Vagina (tissue), 2 donors: ENCODE measurements at regions not wholly inside any gene's neighbourhood (a gene's known extent, or its start where the extent isn't known, plus 50 kb on each side); places are given as distances from the start of the nearest gene placed in this dataset.

Experiments
- DNase-seq, 2 donors: peaks; one replicate each; pipeline ENCODE4 v3.0.0-alpha.2; 2017; ENCODE audit errors: extremely low spot score in 2 of 2
- H3K27ac ChIP-seq: fragments of 200-600 bp; sonication (generic); one replicate; pipeline ENCODE4 v1.5.1; 2019
- H3K27me3 ChIP-seq: fragments of 200-600 bp; sonication (generic); one replicate; pipeline ENCODE4 v1.5.1; 2019
- H3K36me3 ChIP-seq, 2 donors: fragments of 200-600 bp; sonication (generic); one replicate each; pipeline ENCODE4 v1.5.1; 2017 to 2019
- H3K4me1 ChIP-seq: fragments of 200-600 bp; sonication (generic); one replicate; pipeline ENCODE4 v1.5.1; 2019
- H3K4me3 ChIP-seq, 2 donors: fragments of 200-600 bp; sonication (generic); 1 replicate in 1 of 2; 2 replicates in 1 of 2; pipeline ENCODE4 v1.5.1; 2016 to 2019
- H3K9me3 ChIP-seq: fragments of 200-600 bp; sonication (generic); one replicate; pipeline ENCODE4 v1.5.1; 2019
- POLR2A ChIP-seq, 2 donors: fragments of 450-650 bp; IDR thresholded peaks; one replicate each; pipeline ENCODE4 v1.6.1; 2017; ENCODE audit warnings: antibody characterized with exemption in 2 of 2, mild to moderate bottlenecking in 2 of 2, moderate library complexity in 2 of 2
- POLR2AphosphoS5 ChIP-seq, 2 donors: sonication (generic); formaldehyde crosslinking; IDR thresholded peaks; one replicate each; pipeline ENCODE4 v1.9.0; 2017; ENCODE audit warnings: antibody characterized with exemption in 2 of 2, mild to moderate bottlenecking in 2 of 2, low read depth in 1 of 2; ENCODE audit not compliant: insufficient read depth in 1 of 2
- intact Hi-C: fragments of 100-400 bp; cut with DNase I; formaldehyde crosslinking; loops from one replicate; pipeline ENCODE4 v1.15.1; 2023
- TF ChIP-seq, protein P1 (sequence below), 3 experiments: fragments of 450-650 bp in 2 of 3; fragments of 200-600 bp in 1 of 3; sonication (generic) in 1 of 3; IDR thresholded peaks; one replicate each; pipeline ENCODE4 v1.5.1; 2017 to 2019; ENCODE audit warnings: antibody characterized with exemption in 3 of 3, mild to moderate bottlenecking in 2 of 3, moderate library complexity in 2 of 3

- H3K27ac ChIP-seq = no peak overlapping the region
- intact Hi-C loops = no loop called here
- no peaks in the 10 kb centered on the region for H3K9me3 ChIP-seq
- no peaks in the 10 kb centered on the region for H3K36me3 ChIP-seq
- TF ChIP-seq POLR2A (IDR thresholded peaks at IDR 0.05) (no peak), POLR2AphosphoS5 (IDR thresholded peaks at IDR 0.05; ENCODE audit: insufficient read depth in 1 of 2, low read depth in 1 of 2) (no peak)
- TF ChIP-seq, protein P1, sequence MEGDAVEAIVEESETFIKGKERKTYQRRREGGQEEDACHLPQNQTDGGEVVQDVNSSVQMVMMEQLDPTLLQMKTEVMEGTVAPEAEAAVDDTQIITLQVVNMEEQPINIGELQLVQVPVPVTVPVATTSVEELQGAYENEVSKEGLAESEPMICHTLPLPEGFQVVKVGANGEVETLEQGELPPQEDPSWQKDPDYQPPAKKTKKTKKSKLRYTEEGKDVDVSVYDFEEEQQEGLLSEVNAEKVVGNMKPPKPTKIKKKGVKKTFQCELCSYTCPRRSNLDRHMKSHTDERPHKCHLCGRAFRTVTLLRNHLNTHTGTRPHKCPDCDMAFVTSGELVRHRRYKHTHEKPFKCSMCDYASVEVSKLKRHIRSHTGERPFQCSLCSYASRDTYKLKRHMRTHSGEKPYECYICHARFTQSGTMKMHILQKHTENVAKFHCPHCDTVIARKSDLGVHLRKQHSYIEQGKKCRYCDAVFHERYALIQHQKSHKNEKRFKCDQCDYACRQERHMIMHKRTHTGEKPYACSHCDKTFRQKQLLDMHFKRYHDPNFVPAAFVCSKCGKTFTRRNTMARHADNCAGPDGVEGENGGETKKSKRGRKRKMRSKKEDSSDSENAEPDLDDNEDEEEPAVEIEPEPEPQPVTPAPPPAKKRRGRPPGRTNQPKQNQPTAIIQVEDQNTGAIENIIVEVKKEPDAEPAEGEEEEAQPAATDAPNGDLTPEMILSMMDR (IDR thresholded peaks at IDR 0.05) = no peak
- H3K4me1 ChIP-seq = no peaks in the 10 kb centered on the region
- no peak overlapping the region for H3K4me3 ChIP-seq
- no peaks in the 10 kb centered on the region for H3K27me3 ChIP-seq
- no peak for DNase-seq
Measured at GRCh38 chr3:80870476-80871041, 890.9 kb downstream of the GBE1 start.

GRCh38 chr3:80855482-80855881 is 906.0 kb downstream of the GBE1 start:
- DNase-seq = no peak
- no peak for TF ChIP-seq POLR2A (IDR thresholded peaks at IDR 0.05)
- TF ChIP-seq POLR2AphosphoS5 (IDR thresholded peaks at IDR 0.05; ENCODE audit: insufficient read depth in 1 of 2, low read depth in 1 of 2) = no peak
- TF ChIP-seq, protein P1 (IDR thresholded peaks at IDR 0.05) = no peak
- H3K27ac ChIP-seq = no peak overlapping the region
- no peaks in the 10 kb centered on the region for H3K27me3 ChIP-seq
- no peaks in the 10 kb centered on the region for H3K9me3 ChIP-seq
- no peaks in the 10 kb centered on the region for H3K4me1 ChIP-seq
- H3K36me3 ChIP-seq = no peaks in the 10 kb centered on the region
- H3K4me3 ChIP-seq = no peak overlapping the region
- intact Hi-C loops = no loop called here

GRCh38 chr3:80836395-80836794 is 925.0 kb downstream of the GBE1 start:
- intact Hi-C loops = no loop called here
- no peak for DNase-seq
- Histone ChIP-seq H3K27me3 (no peaks in the 10 kb centered on the region), H3K4me1 (no peaks in the 10 kb centered on the region), H3K9me3 (no peaks in the 10 kb centered on the region), H3K4me3 (no peak overlapping the region), H3K27ac (no peak overlapping the region), H3K36me3 (no peaks in the 10 kb centered on the region)
- TF ChIP-seq POLR2A (IDR thresholded peaks at IDR 0.05) (no peak), POLR2AphosphoS5 (IDR thresholded peaks at IDR 0.05; ENCODE audit: insufficient read depth in 1 of 2, low read depth in 1 of 2) (no peak)
- TF ChIP-seq, protein P1 (IDR thresholded peaks at IDR 0.05) = no peak

GRCh38 chr3:80807577-80807976 is 953.9 kb downstream of the GBE1 start:
- Histone ChIP-seq H3K27me3 (no peaks in the 10 kb centered on the region), H3K9me3 (no peaks in the 10 kb centered on the region), H3K4me1 (no peaks in the 10 kb centered on the region), H3K36me3 (no peaks in the 10 kb centered on the region), H3K4me3 (no peak overlapping the region), H3K27ac (no peak overlapping the region)
- intact Hi-C loops = no loop called here
- no peak for DNase-seq
- TF ChIP-seq POLR2AphosphoS5 (IDR thresholded peaks at IDR 0.05; ENCODE audit: insufficient read depth in 1 of 2, low read depth in 1 of 2) = no peak
- TF ChIP-seq, protein P1 (IDR thresholded peaks at IDR 0.05) = no peak
- TF ChIP-seq POLR2A (IDR thresholded peaks at IDR 0.05) = no peak

DNA sequence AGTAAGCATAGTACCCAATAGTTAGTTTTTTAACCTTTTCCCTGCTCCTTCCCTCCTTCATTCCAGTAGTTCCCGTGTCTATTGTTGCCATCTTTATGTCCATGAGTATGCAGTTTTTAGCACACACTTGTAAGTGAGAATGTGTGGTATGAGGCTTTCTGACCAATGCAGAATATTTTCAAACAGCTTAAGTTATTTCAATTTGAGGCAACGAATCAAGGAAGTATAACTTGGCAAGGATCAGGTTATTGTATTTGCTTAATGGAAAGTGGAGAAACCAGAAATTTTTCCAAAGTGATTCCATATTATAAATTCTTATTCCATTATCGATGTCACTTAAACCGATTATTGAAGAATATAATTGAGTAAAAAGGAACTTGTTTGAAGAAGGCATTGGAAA is 954.8 kb downstream of the GBE1 start:
- no peaks in the 10 kb centered on the region for H3K36me3 ChIP-seq
- H3K4me3 ChIP-seq = no peak overlapping the region
- DNase-seq = no peak
- TF ChIP-seq POLR2A (IDR thresholded peaks at IDR 0.05) (no peak), POLR2AphosphoS5 (IDR thresholded peaks at IDR 0.05; ENCODE audit: insufficient read depth in 1 of 2, low read depth in 1 of 2) (no peak)
- TF ChIP-seq, protein P1 (IDR thresholded peaks at IDR 0.05) = no peak
- H3K27ac ChIP-seq = no peak overlapping the region
- intact Hi-C loops = no loop called here
- H3K4me1 ChIP-seq = no peaks in the 10 kb centered on the region
- no peaks in the 10 kb centered on the region for H3K27me3 ChIP-seq
- H3K9me3 ChIP-seq = no peaks in the 10 kb centered on the region
